DMS79 (cell line): ENCODE measurements at regions not wholly inside any gene's neighbourhood (a gene's known extent, or its start where the extent isn't known, plus 50 kb on each side); places are given as distances from the start of the nearest gene placed in this dataset.
"Not testable (repeated sequence)": the region's sequence is repeated elsewhere in the genome, so short reads cannot be mapped to it uniquely, and the experiment has no call there.

Experiments used
- DNase-seq: peaks from one replicate; lab custom pipeline; 2025; lab: John Stamatoyannopoulos, UW

DNA sequence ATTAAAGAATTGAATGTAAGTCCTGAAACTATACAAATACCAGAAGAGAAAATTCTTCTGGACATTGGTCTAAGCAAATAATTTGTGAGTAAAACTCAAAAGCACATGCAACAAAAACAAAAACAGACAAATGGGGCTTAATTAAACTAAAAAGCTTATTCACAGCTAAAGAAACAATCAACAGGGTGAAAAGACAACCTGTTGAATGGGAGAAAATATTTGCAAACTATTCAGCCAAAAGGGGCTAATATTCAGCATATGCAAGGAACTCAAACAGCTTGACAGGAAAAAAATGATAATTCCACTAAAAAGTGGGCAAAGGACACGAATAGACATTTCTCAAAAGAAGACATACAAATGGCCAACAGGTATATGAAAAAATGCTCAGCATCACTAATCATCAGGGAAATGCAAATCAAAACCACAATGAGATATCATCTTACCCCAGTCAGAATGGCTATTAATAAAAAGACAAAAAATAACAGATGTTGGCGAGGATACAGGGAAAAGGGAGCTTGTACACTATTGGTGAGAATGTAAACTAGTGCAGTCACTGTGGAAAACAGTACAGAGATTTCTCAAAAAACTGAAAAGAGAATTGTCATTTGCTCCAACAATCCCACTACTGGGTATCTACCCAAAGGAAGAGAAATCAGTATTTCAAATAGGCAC lies 177.5 kb upstream of the RTL1 start:
- no peak for DNase-seq

DNA sequence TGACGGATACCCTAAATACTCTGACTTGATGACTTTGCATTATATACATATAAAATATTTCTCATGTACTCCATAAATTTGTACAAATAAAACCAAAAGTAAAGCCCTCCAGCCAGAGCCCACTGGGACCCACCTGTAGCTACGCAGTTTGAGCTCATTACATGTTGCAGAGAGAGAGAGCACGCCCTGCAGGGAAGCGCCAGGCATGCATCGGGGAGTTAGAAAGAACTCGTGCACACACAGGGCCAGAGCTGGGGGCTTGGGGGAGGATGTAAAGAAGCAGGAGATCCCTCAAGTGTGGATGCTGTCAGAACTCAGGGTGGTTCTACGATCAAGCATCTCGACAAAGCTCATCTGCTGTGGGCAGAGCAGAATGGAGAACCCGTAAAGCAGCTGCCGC lies 178.5 kb upstream of the RTL1 start:
- DNase-seq = no peak

DNA sequence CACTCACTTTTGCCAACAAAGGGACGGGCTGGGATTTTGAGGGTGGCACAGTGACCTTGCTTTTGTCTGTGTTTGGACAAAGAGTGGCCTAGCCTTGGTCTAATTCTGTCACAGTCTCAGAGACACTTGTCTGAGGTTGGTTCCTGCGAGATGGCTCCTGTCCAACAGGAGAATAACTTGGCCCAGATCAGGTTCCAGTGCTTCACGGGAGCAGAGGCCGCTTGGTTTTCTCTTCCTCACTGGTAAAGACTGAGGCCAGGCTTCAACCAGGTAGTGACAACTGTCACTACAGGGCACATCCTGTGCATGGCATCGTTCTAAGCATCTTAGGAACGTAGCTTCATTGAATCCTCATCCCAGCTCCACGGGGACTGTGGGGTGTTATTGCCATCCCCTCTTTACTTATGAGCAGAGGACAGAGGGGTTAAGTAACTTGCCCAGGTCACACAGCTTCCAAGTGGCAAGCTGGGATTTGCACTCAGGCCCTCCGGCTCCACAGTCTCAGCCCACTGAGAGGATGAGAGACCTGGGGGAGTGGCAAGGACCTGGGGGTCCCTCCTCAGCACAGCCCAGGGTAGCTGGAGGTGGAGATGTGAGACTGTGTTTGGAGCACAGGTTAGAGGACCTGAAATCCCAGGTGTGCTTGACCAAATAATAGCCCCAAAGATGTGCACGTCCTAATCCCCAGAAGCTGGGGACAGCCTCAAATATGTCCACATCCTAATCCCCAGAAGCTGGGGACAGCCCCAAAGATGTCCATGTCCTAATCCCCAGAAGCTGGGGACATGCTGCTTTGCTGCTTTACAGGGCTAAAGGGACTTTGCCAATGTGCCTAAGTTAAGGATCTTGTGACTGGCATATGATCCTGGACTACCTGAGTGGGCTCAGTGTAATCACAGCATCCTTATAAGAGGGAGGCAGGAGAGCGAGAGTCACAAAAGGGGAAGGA lies 179.2 kb upstream of the RTL1 start:
- DNase-seq = no peak

DNA sequence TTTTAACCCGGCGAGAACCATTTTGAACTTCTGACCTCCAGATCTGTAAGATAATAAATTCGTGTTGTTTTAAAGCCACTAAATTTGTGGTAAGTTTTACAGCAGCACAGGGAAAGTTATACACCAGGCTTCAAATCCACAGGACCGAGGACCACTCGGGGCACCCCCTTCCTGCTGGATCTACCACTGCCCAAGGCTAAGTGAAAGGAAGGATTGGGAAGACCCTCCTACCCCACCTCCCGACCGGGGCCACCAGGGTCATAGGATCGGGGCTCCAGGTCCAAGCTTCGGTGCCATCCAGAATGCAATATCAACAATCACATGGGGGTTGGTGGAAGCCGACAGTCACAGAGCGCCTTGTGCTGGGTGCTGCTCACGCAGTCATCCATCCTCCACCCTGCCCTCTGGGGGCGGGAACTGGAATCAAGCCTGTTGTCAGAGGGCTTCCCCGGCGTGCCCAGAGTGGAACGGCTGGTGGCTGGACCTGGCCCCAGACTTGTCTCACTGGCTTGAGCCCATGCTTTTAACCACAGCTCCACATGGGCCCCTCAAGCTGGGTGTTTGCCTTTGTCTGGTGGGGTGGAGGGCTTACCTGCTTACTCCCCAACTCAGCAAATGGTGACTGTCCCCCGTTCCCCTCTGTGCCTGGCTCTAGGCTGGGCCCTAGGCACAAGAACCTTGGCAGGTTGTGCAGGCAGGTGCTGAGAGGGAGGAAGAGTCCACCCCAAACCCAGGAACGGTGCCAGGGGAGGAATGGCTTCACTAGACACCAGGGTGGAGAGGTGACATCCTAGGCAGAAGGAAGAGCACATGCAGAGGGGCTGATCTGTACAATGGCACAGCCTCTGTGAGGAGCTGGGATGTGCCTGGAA lies 180.3 kb upstream of the RTL1 start:
- no peak for DNase-seq

DNA sequence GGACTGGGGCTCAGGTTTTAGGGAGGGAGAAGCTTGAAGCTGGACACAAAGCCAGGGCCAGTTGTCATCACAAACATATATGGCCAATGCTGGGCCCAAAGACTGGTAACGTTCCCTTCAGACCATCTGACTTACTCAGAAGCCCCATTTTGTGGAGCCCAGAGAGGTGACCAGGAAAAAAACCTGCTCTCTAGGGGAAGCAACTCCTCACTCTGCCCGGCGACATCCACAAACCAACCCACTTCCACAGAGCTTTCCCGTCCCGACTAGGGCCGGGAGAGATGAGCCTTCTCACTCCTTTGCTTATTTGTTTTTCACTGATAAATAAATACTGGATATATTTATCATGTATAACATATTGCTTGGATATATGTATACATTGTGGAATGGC lies 180.9 kb upstream of the RTL1 start:
- no peak for DNase-seq

DNA sequence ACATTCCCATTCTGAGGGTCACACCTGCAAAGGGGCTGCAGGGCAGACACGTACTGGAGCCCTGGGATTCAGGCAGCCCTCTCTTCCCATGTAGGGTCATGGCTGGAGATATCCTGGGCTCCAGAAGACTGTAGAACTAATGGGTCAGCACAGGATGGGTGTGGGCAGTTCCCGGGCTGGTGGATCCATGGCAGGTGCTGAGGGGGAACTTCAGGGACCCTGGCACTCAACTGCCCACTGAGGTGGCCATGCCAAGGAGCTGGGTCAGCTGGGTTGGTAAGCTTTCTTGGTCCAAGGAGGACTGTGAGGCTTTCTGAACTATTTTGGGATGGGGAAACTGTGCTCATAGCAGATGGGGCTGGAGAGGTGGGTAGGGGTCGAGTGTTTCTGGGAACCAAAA lies 183.4 kb upstream of the RTL1 start:
- DNase-seq = no peak

DNA sequence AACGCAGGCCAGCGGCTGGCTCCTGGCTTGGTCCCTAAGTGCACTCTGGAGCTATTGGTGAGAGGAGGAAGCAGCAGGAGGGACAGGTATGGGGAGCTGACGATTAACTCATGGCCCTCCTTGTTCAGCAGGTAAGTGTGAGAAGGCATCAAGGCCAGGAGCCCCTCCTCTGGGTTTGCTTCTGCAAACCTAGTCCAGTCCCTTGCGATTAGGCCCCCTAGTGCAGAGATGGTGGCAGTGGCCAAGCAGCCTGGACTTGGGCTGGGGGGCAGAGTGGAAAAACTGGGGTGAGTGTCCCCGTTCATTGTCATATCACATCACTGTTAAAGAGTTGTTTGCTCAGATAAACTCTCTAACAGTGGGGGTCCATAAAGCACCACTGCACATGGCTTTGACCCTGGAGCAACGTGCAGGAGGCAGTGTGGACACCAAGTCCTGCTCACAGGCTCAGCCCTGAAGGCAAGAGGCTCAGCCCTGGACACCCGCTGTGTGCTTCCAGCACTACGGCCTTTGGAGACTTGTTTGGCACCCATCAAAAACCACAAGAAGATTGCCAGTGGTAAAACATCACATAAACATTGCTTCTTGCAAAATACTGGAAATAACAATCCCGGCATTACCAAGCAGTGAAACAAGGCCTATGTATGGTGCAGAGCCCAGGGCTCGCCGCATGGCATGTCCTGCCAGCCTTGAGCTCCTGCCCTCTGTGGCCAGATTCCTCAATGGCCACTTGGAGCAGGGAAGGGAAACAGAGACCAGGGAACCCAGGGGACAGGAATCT lies 184.3 kb upstream of the RTL1 start:
- no peak for DNase-seq

DNA sequence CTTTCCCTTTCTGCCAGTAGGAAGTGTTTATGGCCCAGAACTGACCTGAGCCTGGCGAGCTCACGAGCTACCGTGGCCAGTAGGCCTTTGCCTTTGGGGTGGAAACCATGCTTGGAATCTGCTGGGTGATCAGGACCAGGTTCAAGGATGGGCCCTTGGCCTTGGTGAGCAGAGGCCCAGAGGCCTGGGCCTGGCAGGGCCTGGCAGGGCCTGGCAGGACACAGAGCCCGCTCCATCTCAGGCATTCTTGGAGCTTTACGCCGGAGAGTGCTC lies 184.8 kb upstream of the RTL1 start:
- DNase-seq = no peak

DNA sequence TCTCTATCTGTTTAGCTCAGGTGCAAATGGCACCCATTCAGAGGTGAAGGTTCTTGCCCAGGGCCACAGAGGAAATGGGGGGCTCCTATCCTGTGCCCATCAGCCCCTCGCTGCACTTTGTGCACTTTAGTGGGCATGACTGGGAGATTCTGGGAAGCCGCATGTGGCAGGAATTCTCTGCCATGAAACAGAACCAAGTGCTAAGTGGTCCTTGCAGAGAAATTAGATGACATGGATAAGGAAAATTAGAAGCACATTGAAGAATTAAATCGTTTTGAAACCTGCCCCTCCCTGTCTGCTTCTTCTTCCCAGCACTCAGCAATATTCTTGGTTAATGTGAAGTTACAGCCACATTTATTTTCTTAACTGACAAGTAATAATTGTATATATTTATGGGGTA lies 185.2 kb upstream of the RTL1 start:
- no peak for DNase-seq

DNA sequence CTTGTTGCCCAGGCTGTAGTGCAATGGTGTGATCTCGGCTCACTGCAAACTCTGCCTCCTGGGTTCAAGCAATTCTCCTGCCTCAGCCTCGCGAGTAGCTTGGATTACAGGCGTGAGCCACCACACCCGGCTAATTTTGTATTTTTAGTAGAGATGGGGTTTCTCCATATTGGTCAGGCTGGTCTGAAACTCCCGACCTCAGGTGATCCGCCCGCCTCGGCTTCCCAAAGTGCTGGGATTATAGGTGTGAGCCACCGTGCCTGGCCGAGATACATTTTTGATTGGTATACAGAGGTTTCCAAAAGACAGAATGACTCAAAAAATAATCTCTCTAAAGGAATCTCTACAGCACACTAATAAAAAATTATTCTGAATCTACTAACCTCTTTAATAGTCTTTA lies 187.0 kb upstream of the RTL1 start:
- not testable (repeated sequence) for DNase-seq

DNA sequence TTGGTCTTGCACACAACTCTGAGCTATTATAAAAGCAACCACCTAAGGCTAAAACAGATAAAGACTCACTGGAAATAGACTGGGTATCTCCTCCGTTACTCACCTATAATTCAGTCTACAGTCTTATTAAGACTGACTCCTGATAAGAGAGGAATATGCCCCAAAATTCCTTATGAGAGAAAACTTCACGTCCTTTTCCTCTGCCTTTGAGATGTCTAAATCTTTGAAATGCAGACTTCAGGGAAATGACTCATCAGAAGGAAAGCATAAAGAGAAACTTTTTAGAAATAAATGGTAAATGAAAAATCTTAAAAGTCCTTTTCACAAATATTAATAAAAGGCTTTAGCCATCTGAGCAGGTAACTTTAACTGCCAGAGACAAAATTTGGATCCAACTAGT lies 187.5 kb upstream of the RTL1 start:
- DNase-seq = no peak

DNA sequence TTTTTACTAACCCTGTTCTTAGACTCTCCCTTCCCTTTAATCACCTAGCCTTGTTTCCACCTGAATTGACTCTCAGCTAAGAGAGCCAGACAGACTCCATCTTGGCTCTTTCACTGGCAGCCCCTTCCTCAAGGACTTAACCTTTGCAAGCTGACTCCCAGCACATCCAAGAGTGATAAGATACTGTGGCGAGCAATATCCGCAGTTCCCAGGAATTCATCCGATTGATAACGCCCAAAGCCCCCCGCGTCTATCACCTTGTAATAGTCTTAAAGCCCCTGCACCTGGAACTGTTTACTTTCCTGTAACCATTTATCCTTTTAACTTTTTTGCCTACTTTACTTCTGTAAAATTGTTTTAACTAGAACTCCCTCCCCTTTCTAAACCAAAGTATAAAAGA lies 191.4 kb upstream of the RTL1 start:
- not testable (repeated sequence) for DNase-seq

DNA sequence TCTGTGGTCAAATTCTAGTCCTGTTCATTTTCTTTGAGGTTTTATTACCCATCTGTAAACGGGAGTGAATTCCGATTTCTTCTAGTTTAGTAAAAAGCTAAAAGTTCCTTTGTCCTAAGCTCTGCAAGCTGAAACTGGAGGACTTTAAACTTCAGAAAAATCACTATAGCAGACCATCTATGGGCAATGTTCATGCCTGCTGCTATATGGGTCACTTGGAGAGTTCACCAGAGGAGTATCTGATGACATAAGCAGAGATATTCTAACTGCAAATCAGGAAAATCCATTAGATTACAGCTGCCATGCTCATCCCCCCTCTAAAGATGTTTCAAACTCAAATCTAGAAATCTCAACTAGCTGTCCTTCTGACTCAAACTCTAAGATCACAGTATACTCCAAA lies 193.0 kb upstream of the RTL1 start:
- no peak for DNase-seq

DNA sequence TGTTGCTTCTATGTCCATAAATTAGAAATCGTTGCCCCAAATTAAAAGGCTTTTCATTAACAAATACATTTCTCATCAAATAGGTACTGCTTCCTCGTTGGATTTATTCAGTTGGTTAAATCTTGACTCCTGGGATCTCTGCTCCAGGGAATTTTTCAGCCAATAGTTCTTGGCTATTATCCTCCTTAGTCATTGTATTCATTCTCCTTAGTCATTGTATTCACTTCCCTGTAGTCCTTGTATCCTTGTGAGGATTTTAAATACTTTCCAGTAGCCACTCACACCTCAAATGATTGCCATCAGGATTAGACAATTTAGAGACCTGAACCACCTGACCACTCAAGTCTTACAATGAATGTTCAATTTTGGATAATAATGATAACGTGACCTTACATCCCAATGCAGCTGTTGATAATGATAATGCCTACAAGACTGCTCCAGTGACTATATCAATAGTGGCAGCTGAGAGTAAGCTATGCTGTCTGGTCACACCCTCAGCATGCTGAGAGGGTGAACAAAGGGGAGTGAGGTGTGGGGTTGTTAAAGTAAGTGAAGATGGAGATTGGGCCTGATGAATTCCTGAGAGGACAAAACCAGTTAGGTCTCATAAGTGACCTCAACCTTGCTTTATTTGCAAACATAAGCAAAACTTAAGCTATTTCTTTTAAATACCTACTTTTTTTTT lies 193.7 kb upstream of the RTL1 start:
- DNase-seq = no peak

DNA sequence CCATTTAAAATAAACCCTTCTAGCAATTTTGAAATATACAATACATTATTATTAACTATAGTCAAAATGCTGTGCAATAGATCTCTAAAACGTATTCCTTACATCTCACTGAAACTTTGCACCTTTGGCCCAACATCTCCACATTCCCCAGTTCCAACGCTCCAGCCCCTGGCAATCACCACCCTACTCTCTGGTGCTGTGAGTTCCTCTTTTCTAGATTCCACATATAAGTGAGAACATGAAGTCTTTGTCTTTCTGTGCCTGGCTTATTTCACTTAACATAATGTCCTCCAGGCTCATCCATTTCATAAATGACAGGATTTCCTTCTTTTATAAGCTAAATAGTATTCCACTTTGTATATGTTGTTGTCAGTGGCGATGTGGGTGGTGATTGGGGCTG lies 194.7 kb upstream of the RTL1 start:
- no peak for DNase-seq

DNA sequence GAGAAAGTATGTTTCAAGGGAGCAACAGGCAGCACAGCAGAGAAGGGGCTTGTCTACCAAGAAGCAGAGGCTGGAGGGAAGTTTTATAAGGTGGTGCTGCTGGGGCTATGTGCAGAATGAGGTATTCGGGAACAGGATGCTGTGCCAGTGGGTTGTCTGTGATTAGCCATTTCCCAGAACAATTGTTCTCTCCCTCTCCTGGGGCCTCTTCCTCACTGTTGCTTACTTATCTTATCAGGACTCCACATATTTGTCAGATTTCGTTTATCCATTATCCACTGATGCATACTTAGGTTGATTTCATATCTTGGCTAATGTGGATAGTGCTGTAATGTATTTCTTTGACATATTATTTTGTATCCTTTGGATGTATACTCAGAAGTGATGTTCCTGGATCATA lies 195.1 kb upstream of the RTL1 start:
- no peak for DNase-seq

DNA sequence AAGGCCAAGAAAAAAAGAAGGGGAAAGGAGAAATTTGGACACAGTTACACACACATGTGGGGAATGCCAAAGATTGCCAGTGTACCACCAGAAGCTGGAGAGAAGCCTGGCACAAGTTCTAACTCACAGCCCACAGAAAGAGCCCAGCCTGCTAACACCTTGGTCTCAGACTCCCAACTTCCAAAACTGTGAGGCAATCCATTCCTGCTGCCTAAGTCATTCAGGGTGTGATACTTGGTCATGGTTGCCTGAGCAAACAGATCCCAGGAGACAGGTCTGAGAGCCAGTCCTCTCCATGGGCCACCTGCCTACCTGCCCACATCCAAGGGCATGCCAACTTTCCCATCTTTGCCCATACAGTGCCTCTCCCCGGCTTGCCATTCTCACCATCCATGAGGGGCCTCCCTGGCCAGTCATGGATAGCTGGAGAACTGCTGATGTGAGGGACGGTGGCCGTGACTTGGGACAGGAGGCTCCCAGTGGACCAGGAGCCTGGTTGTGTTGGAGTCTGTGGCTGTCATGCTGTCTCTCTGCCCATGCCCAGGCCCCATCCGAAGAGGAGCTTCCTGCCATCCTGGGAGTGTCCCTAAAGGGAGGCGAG lies 198.0 kb upstream of the RTL1 start:
- peak; percentile 84 for DNase-seq

DNA sequence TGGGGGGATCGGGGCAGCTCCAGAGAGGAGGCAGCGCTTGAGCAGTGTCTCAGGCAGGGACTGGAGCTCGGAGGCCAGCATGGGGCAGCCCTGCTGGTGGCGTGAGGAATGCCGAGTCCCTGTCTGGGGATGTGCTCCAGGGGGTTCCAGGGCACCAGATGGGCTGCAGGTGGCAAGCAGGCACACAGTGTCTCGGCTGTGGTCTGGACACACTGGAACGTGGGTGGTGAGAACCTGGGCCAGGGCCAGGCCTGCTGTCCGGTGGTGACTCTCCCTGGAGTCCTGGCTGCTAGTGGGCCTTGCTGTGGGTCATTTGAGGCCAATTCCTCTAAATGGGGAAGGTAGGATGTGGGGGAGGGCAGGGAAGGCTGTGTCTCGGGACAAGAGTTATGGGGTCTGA lies 199.4 kb upstream of the RTL1 start:
- DNase-seq = no peak

DNA sequence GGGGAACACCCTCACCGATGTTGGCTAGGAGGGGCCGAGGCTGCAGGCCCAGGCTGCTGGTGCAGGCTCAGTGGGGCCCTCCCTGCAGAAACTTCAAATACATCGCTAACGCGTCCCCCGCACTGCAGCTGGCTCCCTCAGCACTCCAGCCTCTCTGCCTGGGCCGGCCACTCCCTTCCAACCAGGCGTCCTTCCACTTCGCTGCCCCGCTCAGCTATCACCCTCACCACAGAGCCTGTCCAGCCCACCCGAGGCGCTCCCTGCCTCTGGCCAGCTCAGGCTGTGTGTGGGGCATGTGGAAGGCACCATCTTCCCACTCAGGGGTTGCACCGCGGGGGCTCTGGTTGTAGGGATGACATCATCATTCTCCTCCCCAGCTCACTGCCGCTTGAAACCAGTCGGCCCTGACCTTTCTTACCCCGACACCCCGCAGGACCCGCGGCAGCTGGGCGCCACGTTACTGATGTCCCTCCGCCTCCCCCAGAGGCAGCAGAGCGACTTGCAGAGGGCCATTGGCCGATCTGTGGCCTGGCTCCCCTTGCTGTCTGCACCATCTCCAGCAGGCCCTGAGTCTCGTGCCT lies 199.9 kb upstream of the RTL1 start:
- no peak for DNase-seq

DNA sequence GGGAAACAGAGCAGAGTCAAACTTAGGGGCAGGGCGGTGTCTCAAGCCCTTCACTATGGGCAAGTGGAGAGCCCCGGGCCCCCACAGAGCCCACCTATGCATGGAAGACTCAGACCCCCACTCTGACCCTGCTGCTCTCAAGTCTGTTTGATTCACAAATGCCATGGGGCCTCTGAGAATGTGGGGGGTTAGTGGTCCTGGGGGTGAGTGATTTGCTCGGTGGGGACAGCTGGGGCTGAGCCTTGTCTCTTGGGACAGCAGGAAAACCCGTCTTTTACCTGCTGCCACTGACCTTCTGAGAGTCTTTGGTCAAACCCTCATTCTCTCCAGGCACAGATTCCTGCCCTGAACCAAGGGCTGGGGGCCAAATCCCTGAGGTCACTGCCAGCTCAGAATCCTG lies 201.0 kb upstream of the RTL1 start:
- DNase-seq = no peak

DNA sequence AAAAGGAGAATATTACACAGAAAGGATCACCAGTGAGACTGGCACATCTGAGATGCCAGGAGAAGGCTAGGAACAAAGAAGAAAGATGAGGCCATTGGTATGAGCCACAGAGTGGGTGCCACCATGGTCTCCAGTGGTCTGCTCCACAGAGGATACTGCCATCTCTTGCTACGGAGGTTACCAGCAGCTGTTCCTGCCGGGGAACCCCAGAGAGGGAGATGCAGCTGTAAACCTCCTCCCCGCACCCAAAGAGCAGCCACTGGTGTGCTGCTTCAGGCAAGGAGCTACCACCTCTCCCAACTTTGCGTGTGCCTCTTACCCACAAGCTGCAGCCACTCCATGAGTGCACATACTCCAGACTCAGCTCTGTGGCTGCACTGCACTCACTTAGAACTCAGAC lies 201.5 kb upstream of the RTL1 start:
- no peak for DNase-seq
